Activated B cell treated with CpG ODN at 0.5 μM for 24 hours (primary cell): ENCODE measurements at regions not wholly inside any gene's neighbourhood (a gene's known extent, or its start where the extent isn't known, plus 50 kb on each side); places are given as distances from the start of the nearest gene placed in this dataset.

Source experiments
- ATAC-seq: fragments of 200-7000 bp; cut with Tn5 transposase; one replicate; pipeline ENCODE4 v1.10.0; 2021; ENCODE audit warnings: low read depth, mild to moderate bottlenecking, moderate library complexity
- CTCF ChIA-PET: fragments of 350-600 bp; sonication (Branson Sonifier 250); formaldehyde crosslinking; loops from one replicate; lab custom pipeline; 2021; ENCODE audit warnings: antibody characterized with exemption; lab: Charles Lee
- POLR2A ChIA-PET: fragments of 350-600 bp; sonication (Branson Sonifier 250); formaldehyde crosslinking; loops from one replicate; lab custom pipeline; 2021; ENCODE audit warnings: antibody characterized with exemption; lab: Charles Lee
- DNase-seq: peaks from one replicate; pipeline ENCODE4 v3.0.0; 2022
- H3K27ac Mint-ChIP-seq: one replicate; pipeline ENCODE4 v1.8.0; 2020; ENCODE audit warnings: mixed read lengths
- H3K27me3 Mint-ChIP-seq: one replicate; pipeline ENCODE4 v1.8.0; 2021; ENCODE audit warnings: mixed read lengths
- H3K36me3 Mint-ChIP-seq: one replicate; pipeline ENCODE4 v1.8.0; 2021; ENCODE audit warnings: low read depth, mixed read lengths
- H3K4me1 Mint-ChIP-seq: one replicate; pipeline ENCODE4 v1.8.0; 2021; ENCODE audit warnings: mixed read lengths
- H3K4me3 Mint-ChIP-seq: one replicate; pipeline ENCODE4 v1.8.0; 2020; ENCODE audit warnings: mild to moderate bottlenecking, mixed read lengths
- H3K9me3 Mint-ChIP-seq: one replicate; pipeline ENCODE4 v1.8.0; 2020; ENCODE audit warnings: mixed read lengths
- intact Hi-C: fragments of 100-400 bp; cut with micrococcal nuclease; formaldehyde crosslinking; loops from one replicate; pipeline ENCODE4 v1.15.1; 2024
- TF ChIP-seq, protein P1 (sequence below): fragments of 200-600 bp; IDR thresholded peaks from one replicate; pipeline ENCODE4 v1.8.0; 2022; ENCODE audit warnings: antibody characterized with exemption, mild to moderate bottlenecking

DNA sequence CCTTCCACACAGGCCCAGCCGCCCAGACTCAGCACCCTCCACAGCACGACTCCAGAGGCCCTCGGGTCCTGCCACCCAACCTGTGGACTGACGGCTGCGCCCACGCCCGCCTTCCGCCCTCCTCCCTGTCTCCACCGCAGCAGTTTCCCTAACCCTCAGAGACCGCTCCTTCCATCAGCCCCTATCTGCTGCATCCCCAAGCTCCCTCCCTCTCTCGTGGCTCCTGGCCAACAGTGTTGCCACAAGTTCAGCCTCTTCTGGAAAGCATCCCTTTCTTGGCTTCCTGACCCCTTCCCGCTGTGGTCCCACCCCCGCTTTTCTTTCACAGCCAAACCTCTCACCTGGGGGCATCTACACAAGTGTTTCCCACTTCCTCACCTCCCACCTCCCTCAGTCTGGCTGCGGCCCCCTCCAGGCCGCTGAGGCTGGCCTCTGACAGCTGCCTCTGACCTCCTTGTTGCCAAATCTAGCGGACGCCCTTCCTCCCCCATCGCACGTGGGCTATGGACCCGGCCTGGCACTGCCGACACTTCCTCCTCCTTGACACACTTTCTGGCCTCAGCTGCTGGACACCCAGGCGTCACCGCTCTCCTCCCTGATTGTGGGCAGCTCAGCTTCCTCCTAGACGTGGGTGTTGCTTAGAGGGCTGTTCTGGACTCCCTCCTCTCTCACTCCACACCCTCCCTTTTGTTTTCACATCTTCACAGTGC, 168.8 kb upstream of the TLE3 start:
- no peak for DNase-seq
- intact Hi-C loops, result loop anchor here (5.0 to 10.0 kb wide), 3 partner anchors 121 to 692 kb away; no protein-coding TSS in a partner anchor
- peak overlapping the region; percentile 36 for H3K4me3 Mint-ChIP-seq
- TF ChIP-seq, protein P1, sequence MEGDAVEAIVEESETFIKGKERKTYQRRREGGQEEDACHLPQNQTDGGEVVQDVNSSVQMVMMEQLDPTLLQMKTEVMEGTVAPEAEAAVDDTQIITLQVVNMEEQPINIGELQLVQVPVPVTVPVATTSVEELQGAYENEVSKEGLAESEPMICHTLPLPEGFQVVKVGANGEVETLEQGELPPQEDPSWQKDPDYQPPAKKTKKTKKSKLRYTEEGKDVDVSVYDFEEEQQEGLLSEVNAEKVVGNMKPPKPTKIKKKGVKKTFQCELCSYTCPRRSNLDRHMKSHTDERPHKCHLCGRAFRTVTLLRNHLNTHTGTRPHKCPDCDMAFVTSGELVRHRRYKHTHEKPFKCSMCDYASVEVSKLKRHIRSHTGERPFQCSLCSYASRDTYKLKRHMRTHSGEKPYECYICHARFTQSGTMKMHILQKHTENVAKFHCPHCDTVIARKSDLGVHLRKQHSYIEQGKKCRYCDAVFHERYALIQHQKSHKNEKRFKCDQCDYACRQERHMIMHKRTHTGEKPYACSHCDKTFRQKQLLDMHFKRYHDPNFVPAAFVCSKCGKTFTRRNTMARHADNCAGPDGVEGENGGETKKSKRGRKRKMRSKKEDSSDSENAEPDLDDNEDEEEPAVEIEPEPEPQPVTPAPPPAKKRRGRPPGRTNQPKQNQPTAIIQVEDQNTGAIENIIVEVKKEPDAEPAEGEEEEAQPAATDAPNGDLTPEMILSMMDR, result no peak
- no peaks in the 10 kb centered on the region for H3K27me3 Mint-ChIP-seq
- POLR2A ChIA-PET, result interaction anchor here (0.6 to 3.5 kb wide), 4 partner anchors 8 to 169 kb away, joined by 4 to 24 read pairs (median 4); partner anchors contain the start of gene TLE3
- no peaks in the 10 kb centered on the region for H3K36me3 Mint-ChIP-seq
- H3K27ac Mint-ChIP-seq, result peak overlapping the region; percentile 5
- H3K9me3 Mint-ChIP-seq, result no peaks in the 10 kb centered on the region
- H3K4me1 Mint-ChIP-seq, result peaks cover 97% of the 10 kb centered on the region
- CTCF ChIA-PET, result no interaction called here
- no peak for ATAC-seq

DNA sequence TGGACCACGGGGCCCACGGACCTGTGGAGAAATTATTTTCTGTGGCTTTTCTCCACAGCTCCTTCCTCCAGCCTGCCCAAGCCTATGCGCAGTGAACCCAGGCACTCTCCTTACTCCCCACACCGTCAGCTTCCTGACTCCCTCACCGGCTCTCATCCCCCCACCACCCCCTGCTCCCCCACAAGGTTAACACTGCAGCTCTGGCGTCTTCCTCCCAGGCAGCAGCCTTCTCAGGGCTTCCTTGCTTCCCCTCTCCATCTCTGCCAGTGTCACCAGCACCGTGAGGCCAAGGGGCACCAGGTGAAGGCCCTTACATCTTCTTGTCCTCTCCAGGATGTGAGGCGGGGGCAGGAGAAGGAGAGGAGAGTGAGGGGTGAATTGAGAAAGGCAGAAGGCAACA, 168.3 kb upstream of the TLE3 start:
- Mint-ChIP-seq H3K27ac (peak overlapping the region; percentile 46), H3K36me3 (no peaks in the 10 kb centered on the region), H3K27me3 (no peaks in the 10 kb centered on the region), H3K9me3 (no peaks in the 10 kb centered on the region), H3K4me1 (peaks cover 94% of the 10 kb centered on the region), H3K4me3 (no peak overlapping the region)
- intact Hi-C loops, result loop anchor here (5.0 to 10.0 kb wide), 3 partner anchors 121 to 691 kb away; no protein-coding TSS in a partner anchor
- ATAC-seq, result no peak
- ChIA-PET POLR2A (interaction anchor here (0.6 to 1.7 kb wide), 3 partner anchors 13 to 168 kb away, joined by 4 read pairs; partner anchors contain the start of gene TLE3), CTCF (no interaction called here)
- DNase-seq, result no peak
- TF ChIP-seq, protein P1, result no peak

DNA sequence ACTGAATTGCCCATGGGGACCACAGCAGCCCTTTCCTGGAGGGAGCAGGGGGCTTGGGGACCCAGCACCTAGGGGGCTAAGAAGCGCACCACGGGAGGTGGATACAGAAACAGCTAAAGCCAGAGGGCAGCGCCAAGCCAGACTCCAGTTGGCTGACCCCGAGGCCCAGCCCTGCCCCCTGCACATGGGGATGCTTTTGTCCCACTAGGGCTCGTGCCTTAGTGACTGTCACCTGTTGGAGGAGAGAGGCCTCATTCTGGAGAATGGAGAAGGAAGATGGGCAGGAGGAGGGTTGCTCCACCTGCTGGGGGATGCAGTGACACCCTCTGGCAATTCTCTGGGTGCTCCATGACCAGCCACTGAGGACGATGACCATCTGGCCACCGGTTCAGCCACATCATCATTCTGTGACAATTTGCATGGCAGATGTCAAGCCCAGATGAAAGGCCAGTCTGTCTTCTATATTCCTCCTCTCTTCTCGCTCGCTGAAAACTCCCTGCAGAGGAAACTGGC, 167.8 kb upstream of the TLE3 start:
- ChIA-PET POLR2A (interaction anchor here (0.7 to 1.0 kb wide), 2 partner anchors 13 to 17 kb away, joined by 3 to 4 read pairs; no protein-coding TSS in a partner anchor), CTCF (no interaction called here)
- Mint-ChIP-seq H3K36me3 (no peaks in the 10 kb centered on the region), H3K27me3 (no peaks in the 10 kb centered on the region), H3K27ac (peak overlapping the region; percentile 46), H3K9me3 (no peaks in the 10 kb centered on the region), H3K4me1 (peaks cover 92% of the 10 kb centered on the region), H3K4me3 (no peak overlapping the region)
- TF ChIP-seq, protein P1, result no peak
- DNase-seq, result no peak
- intact Hi-C loops, result loop anchor here (5.0 to 10.0 kb wide), 3 partner anchors 122 to 691 kb away; no protein-coding TSS in a partner anchor
- ATAC-seq, result no peak

DNA sequence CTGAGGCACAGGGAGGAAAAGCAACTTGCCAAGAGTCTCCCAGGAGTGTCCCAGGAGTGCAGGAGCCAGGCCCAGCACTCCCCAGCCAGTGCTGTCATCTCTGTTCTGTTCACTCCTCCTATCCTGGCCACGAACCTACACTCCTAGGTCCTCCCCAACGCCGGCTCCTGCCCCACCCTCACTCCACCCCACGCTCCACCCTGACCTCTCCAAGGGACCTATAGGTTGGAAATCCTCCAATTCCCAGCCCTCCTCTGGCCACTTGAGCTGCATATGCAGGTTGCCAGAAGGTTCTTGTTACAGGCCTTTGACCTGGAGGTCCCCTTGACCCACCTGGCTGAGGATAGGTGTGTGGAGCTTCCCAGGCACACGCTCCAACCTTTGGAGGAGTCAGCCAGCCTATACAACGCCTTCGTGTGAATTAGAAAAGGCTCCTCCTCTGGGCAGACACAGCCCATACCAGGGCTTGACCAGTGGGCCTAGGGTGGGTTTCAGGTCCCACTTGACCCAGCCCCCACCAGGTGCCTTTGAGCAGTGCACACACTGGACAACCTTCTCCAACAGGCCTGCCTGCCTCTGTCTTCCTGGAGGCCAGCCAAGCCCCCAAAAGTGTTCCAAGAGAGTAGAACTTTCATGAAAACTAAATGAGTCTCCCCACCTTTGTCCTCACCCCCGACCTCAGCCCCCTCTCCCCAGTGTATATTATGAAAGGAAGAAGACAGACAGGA, 167.2 kb upstream of the TLE3 start:
- TF ChIP-seq, protein P1, result no peak
- no peak for ATAC-seq
- H3K4me3 Mint-ChIP-seq, result no peak overlapping the region
- H3K4me1 Mint-ChIP-seq, result peaks cover 92% of the 10 kb centered on the region
- intact Hi-C loops, result loop anchor here (1.0 to 10.0 kb wide), 7 partner anchors 25 to 690 kb away; no protein-coding TSS in a partner anchor
- no peaks in the 10 kb centered on the region for H3K27me3 Mint-ChIP-seq
- peak overlapping the region; percentile 18 for H3K27ac Mint-ChIP-seq
- H3K9me3 Mint-ChIP-seq, result no peaks in the 10 kb centered on the region
- ChIA-PET POLR2A (interaction anchor here (0.7 kb wide), 1 partner anchor 17 kb away, joined by 3 read pairs; no protein-coding TSS in a partner anchor), CTCF (no interaction called here)
- H3K36me3 Mint-ChIP-seq, result no peaks in the 10 kb centered on the region
- DNase-seq, result no peak
